Endodermal cell (in vitro differentiated cells): ENCODE measurements at regions not wholly inside any gene's neighbourhood (a gene's known extent, or its start where the extent isn't known, plus 50 kb on each side); places are given as distances from the start of the nearest gene placed in this dataset.

ENCODE experiments used
- DNase-seq: peaks from one replicate; pipeline ENCODE4 v3.0.0-alpha.2; 2017
- H3K27ac ChIP-seq: 2 replicates; pipeline ENCODE4 v1.5.1; 2013; ENCODE audit warnings: mild to moderate bottlenecking, low read depth, low read length, moderate library complexity
- H3K27me3 ChIP-seq: 2 replicates; pipeline ENCODE4 v1.6.1; 2013; ENCODE audit warnings: mild to moderate bottlenecking, low read length, moderate library complexity; ENCODE audit not compliant: insufficient read depth, control insufficient read depth, poor library complexity, severe bottlenecking
- H3K36me3 ChIP-seq: 2 replicates; pipeline ENCODE4 v1.7.0; 2013; ENCODE audit warnings: mild to moderate bottlenecking, low read length, moderate library complexity; ENCODE audit not compliant: control insufficient read depth, insufficient read depth
- H3K4me1 ChIP-seq: one replicate; pipeline ENCODE4 v1.7.0; 2013; ENCODE audit warnings: low read length; ENCODE audit not compliant: control insufficient read depth, insufficient read depth
- H3K4me3 ChIP-seq: 2 replicates; pipeline ENCODE4 v1.5.1; 2013; ENCODE audit warnings: mild to moderate bottlenecking, low read length, moderate library complexity
- H3K9ac ChIP-seq: 2 replicates; pipeline ENCODE4 v1.6.1; 2013; ENCODE audit warnings: mild to moderate bottlenecking, low read length, moderate library complexity; ENCODE audit not compliant: poor library complexity, severe bottlenecking; ENCODE audit errors: extremely low read depth
- H3K9me3 ChIP-seq: 2 replicates; pipeline ENCODE4 v1.6.1; 2013; ENCODE audit warnings: mild to moderate bottlenecking, low read length, moderate library complexity; ENCODE audit not compliant: control insufficient read depth
- H3K27ac Mint-ChIP-seq: 2 replicates; pipeline ENCODE4 v1.8.0; 2020; ENCODE audit warnings: mixed read lengths
- H3K27me3 Mint-ChIP-seq: 2 replicates; pipeline ENCODE4 v1.8.0; 2021; ENCODE audit warnings: mild to moderate bottlenecking, mixed read lengths; ENCODE audit not compliant: insufficient read depth
- H3K36me3 Mint-ChIP-seq: 2 replicates; pipeline ENCODE4 v1.8.0; 2020; ENCODE audit warnings: low read depth, mixed read lengths
- H3K4me1 Mint-ChIP-seq: 2 replicates; pipeline ENCODE4 v1.8.0; 2020; ENCODE audit warnings: mixed read lengths
- H3K4me3 Mint-ChIP-seq: 2 replicates; pipeline ENCODE4 v1.8.0; 2020; ENCODE audit warnings: mild to moderate bottlenecking, moderate library complexity, mixed read lengths
- H3K9me3 Mint-ChIP-seq: 2 replicates; pipeline ENCODE4 v1.8.0; 2020; ENCODE audit warnings: mild to moderate bottlenecking, mixed read lengths
- CTCF ChIP-seq: fragments of 200-600 bp; sonication (generic); conservative IDR thresholded peaks from 2 replicates; pipeline ENCODE4 v1.5.0; 2021; ENCODE audit warnings: antibody characterized with exemption, mild to moderate bottlenecking
- WGBS, 2 experiments: methylation state at CpG; one replicate each; pipeline versions ENCODE4 v1.1.5 to v1.1.7; 2013; ENCODE audit warnings: missing lambda C conversion rate in 2 of 2, mixed read lengths in 1 of 2; ENCODE audit not compliant: insufficient coverage in 1 of 2, insufficient read length in 1 of 2; 5-methylcytosine and 5-hydroxymethylcytosine counted together

- Mint-ChIP-seq H3K9me3 (no peaks in the 10 kb centered on the region), H3K36me3 (peaks cover 3% of the 10 kb centered on the region), H3K4me1 (peaks cover 81% of the 10 kb centered on the region), H3K27me3 (no peaks in the 10 kb centered on the region), H3K27ac (no peak overlapping the region), H3K4me3 (no peak overlapping the region)
- Histone ChIP-seq H3K9ac (no peak overlapping the region), H3K4me3 (no peak overlapping the region), H3K27ac (no peak overlapping the region), H3K4me1 (peaks cover 12% of the 10 kb centered on the region), H3K36me3 (no peaks in the 10 kb centered on the region), H3K27me3 (no peaks in the 10 kb centered on the region), H3K9me3 (no peaks in the 10 kb centered on the region)
- WGBS, 2 experiments: 89% methylated on average over 2 of the region's 3 CpGs; no CpG with 5 or more reads in 1 of the 2 experiments
- no peak for DNase-seq
- TF ChIP-seq CTCF: no peak
Measured at GRCh38 chr12:24307153-24307552, 357.7 kb upstream of the SOX5 start.

- Histone ChIP-seq H3K27me3 (no peaks in the 10 kb centered on the region), H3K27ac (no peak overlapping the region), H3K36me3 (no peaks in the 10 kb centered on the region), H3K4me1 (peaks cover 12% of the 10 kb centered on the region), H3K9ac (no peak overlapping the region), H3K9me3 (no peaks in the 10 kb centered on the region), H3K4me3 (no peak overlapping the region)
- no peak for DNase-seq
- 96 to 98% methylated on average over 6 of the region's 6 CpGs for WGBS, 2 experiments
- no peak for TF ChIP-seq CTCF
- H3K36me3 Mint-ChIP-seq: peaks cover 3% of the 10 kb centered on the region
- no peaks in the 10 kb centered on the region for H3K27me3 Mint-ChIP-seq
- no peak overlapping the region for H3K4me3 Mint-ChIP-seq
- no peak overlapping the region for H3K27ac Mint-ChIP-seq
- no peaks in the 10 kb centered on the region for H3K9me3 Mint-ChIP-seq
- peaks cover 75% of the 10 kb centered on the region for H3K4me1 Mint-ChIP-seq
Measured at GRCh38 chr12:24306001-24306400, 356.5 kb upstream of the SOX5 start.

GRCh38 chr12:24304285-24304684, 354.8 kb upstream of the SOX5 start:
- Histone ChIP-seq H3K27me3 (no peaks in the 10 kb centered on the region), H3K9ac (no peak overlapping the region), H3K4me3 (no peak overlapping the region), H3K4me1 (peaks cover 12% of the 10 kb centered on the region), H3K36me3 (no peaks in the 10 kb centered on the region), H3K9me3 (no peaks in the 10 kb centered on the region), H3K27ac (no peak overlapping the region)
- WGBS, 2 experiments: 90 to 95% methylated on average over 4 of the region's 4 CpGs
- peaks cover 3% of the 10 kb centered on the region for H3K36me3 Mint-ChIP-seq
- no peaks in the 10 kb centered on the region for H3K27me3 Mint-ChIP-seq
- peak; percentile 11 for TF ChIP-seq CTCF
- no peak for DNase-seq
- no peaks in the 10 kb centered on the region for H3K9me3 Mint-ChIP-seq
- H3K4me1 Mint-ChIP-seq: peaks cover 77% of the 10 kb centered on the region
- H3K4me3 Mint-ChIP-seq: no peak overlapping the region
- no peak overlapping the region for H3K27ac Mint-ChIP-seq
